Lung (tissue), 11 donors: ENCODE measurements at regions not wholly inside any gene's neighbourhood (a gene's known extent, or its start where the extent isn't known, plus 50 kb on each side); places are given as distances from the start of the nearest gene placed in this dataset.

Experiments used
- ATAC-seq: fragments of 200-7000 bp; cut with Tn5 transposase; one replicate; pipeline ENCODE4 v1.9.1; 2020; ENCODE audit warnings: moderate number of reproducible peaks; ENCODE audit not compliant: insufficient read depth, low FRiP score
- DNase-seq, 3 donors: peaks; one replicate each; pipeline ENCODE4 v3.0.0-alpha.2; 2013 to 2017
- H3K27ac ChIP-seq, 2 donors: one replicate each; pipeline ENCODE4 v1.5.1; 2013; ENCODE audit warnings: mild to moderate bottlenecking in 2 of 2, moderate library complexity in 2 of 2, control low read depth in 1 of 2, inconsistent platforms in 1 of 2, low read depth in 1 of 2, low read length in 1 of 2
- H3K27me3 ChIP-seq, 3 donors: one replicate each; pipeline ENCODE4 v1.5.1; 2013; ENCODE audit warnings: low read length in 2 of 3; ENCODE audit not compliant: control insufficient read depth in 3 of 3, insufficient read depth in 3 of 3
- H3K36me3 ChIP-seq, 4 donors: one replicate each; pipeline ENCODE4 v1.5.1; 2013; ENCODE audit warnings: low read length in 4 of 4, mild to moderate bottlenecking in 1 of 4, moderate library complexity in 1 of 4; ENCODE audit not compliant: control insufficient read depth in 4 of 4, insufficient read depth in 4 of 4
- H3K4me1 ChIP-seq, 5 donors: one replicate each; pipeline ENCODE4 v1.5.1; 2013; ENCODE audit warnings: low read length in 5 of 5, mild to moderate bottlenecking in 2 of 5, moderate library complexity in 1 of 5; ENCODE audit not compliant: control insufficient read depth in 5 of 5, insufficient read depth in 5 of 5
- H3K4me3 ChIP-seq: one replicate; pipeline ENCODE4 v1.5.1; 2013; ENCODE audit warnings: mild to moderate bottlenecking, control low read depth, moderate library complexity
- H3K9ac ChIP-seq, 2 donors: one replicate each; pipeline ENCODE4 v1.5.1; 2013; ENCODE audit warnings: low read length in 2 of 2, control low read depth in 1 of 2; ENCODE audit not compliant: insufficient read depth in 1 of 2
- H3K9me3 ChIP-seq, 4 donors: one replicate each; pipeline ENCODE4 v1.5.1; 2013; ENCODE audit warnings: low read length in 3 of 4, mild to moderate bottlenecking in 1 of 4, moderate library complexity in 1 of 4; ENCODE audit not compliant: control insufficient read depth in 4 of 4, insufficient read depth in 3 of 4
- CTCF ChIP-seq: IDR thresholded peaks from 2 replicates; pipeline ENCODE4 v1.5.1; 2012; ENCODE audit warnings: mild to moderate bottlenecking; ENCODE audit errors: control extremely low read depth, extremely low read depth
- WGBS, 2 donors: extraction: QIAGEN DNeasy Blood & Tissue Kit; methylation state at CpG; one replicate each; pipeline ENCODE4 v1.1.7; 2013; 5-methylcytosine and 5-hydroxymethylcytosine counted together
- donor health status: control.
- donor health status: control.
- donor health status: Bipolar disorder and iron deficiency.
- donor health status: healthy.
- donor health status: DM: yes; HTN: yes; CAD: no.

- no peaks in the 10 kb centered on the region for H3K36me3 ChIP-seq
- 79 to 81% methylated on average over 3 of the region's 3 CpGs for WGBS, 2 donors
- H3K27me3 ChIP-seq = no peaks in the 10 kb centered on the region
- no peak overlapping the region for H3K4me3 ChIP-seq
- H3K4me1 ChIP-seq = no peaks in the 10 kb centered on the region
- DNase-seq (no peak), ATAC-seq (no peak)
- no peak for TF ChIP-seq CTCF
- no peak overlapping the region for H3K9ac ChIP-seq
- no peak overlapping the region for H3K27ac ChIP-seq
- peaks cover 0 to 3% (median 0%) of the 10 kb centered on the region in 4 donors for H3K9me3 ChIP-seq
Measured at GRCh38 chr13:80802946-80803345, 462.0 kb upstream of the SPRY2 start.

DNA sequence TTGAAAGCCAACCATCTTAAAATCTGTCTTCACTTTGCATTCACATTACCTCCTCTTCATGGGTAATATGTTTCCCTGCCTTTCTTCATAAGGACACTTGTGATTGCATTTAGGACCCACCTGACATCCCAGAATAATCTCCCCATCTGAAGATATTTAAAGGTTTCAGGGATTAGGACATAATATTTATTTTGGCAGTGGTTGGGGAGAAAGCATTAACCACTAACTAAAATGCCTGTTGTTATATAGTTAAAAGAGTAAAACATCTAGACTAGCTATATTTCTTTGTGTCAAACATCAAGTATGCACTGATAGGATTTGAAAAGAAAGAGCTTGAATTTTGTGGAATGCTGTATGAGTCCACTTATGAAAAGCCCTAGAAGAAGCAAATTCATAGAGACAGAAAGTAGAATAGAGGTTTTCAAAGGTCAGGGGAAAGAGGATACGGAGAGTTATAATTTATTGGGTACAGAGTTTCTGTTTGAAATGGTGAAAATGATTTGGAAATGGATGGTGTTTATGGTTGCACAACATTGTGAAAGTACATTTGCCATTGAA, 457.7 kb upstream of the SPRY2 start:
- no peak for TF ChIP-seq CTCF
- no peak for ATAC-seq
- Histone ChIP-seq H3K27me3 (no peaks in the 10 kb centered on the region), H3K36me3 (no peaks in the 10 kb centered on the region), H3K4me3 (no peak overlapping the region), H3K9ac (no peak overlapping the region), H3K27ac (no peak overlapping the region), H3K9me3 (peaks cover 0 to 3% (median 0%) of the 10 kb centered on the region in 4 donors), H3K4me1 (peaks cover 0 to 9% (median 0%) of the 10 kb centered on the region in 5 donors)
- WGBS, 2 donors = 80 to 94% methylated on average over 1 of the region's 1 CpG
- DNase-seq = no peak

- Histone ChIP-seq H3K36me3 (no peaks in the 10 kb centered on the region), H3K27me3 (no peaks in the 10 kb centered on the region), H3K9ac (no peak overlapping the region), H3K4me1 (peaks cover 0 to 18% (median 5%) of the 10 kb centered on the region in 5 donors), H3K4me3 (no peak overlapping the region), H3K9me3 (no peaks in the 10 kb centered on the region), H3K27ac (no peak overlapping the region)
- no peak for ATAC-seq
- no peak for TF ChIP-seq CTCF
- WGBS, 2 donors = 77 to 90% methylated on average over 1 of the region's 1 CpG
- no peak for DNase-seq
Measured at GRCh38 chr13:80787604-80788003, 446.7 kb upstream of the SPRY2 start.
